C4-2B (cell line): ENCODE measurements at regions not wholly inside any gene's neighbourhood (a gene's known extent, or its start where the extent isn't known, plus 50 kb on each side); places are given as distances from the start of the nearest gene placed in this dataset.
"Not testable (repeated sequence)": the region's sequence is repeated elsewhere in the genome, so short reads cannot be mapped to it uniquely, and the experiment has no call there.

Experiments
- H3K27ac ChIP-seq: fragments of 450-650 bp; 2 replicates; pipeline ENCODE4 v1.5.1; 2017
- ZFX ChIP-seq: fragments of 450-650 bp; IDR thresholded peaks from 2 replicates; pipeline ENCODE4 v1.6.1; 2017
- TF ChIP-seq, protein P1 (sequence below): fragments of 450-650 bp; conservative IDR thresholded peaks from 2 replicates; pipeline ENCODE4 v1.5.1; 2017; ENCODE audit warnings: mild to moderate bottlenecking

DNA sequence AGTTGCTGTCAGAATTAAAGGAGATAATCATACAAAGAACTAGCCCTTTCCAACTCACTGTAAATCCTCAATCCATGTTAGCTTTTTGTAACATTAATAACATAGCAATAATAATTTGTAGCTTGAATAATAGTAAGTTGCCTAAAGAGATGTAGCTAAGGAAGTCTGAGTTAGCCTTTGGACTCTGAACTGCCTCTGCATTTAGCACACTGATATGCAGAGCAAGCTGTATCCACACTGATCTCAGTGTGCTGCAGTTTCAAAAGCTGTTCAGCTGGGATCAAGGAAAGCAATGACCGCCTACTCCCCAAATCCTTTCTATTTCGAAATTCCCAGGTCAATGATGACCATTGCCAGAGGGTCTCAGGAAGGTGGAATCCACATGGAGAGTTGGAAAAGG, 99.3 kb upstream of the IFNG-AS1 start:
- no peak overlapping the region for H3K27ac ChIP-seq
- no peak for TF ChIP-seq ZFX
- TF ChIP-seq, protein P1, sequence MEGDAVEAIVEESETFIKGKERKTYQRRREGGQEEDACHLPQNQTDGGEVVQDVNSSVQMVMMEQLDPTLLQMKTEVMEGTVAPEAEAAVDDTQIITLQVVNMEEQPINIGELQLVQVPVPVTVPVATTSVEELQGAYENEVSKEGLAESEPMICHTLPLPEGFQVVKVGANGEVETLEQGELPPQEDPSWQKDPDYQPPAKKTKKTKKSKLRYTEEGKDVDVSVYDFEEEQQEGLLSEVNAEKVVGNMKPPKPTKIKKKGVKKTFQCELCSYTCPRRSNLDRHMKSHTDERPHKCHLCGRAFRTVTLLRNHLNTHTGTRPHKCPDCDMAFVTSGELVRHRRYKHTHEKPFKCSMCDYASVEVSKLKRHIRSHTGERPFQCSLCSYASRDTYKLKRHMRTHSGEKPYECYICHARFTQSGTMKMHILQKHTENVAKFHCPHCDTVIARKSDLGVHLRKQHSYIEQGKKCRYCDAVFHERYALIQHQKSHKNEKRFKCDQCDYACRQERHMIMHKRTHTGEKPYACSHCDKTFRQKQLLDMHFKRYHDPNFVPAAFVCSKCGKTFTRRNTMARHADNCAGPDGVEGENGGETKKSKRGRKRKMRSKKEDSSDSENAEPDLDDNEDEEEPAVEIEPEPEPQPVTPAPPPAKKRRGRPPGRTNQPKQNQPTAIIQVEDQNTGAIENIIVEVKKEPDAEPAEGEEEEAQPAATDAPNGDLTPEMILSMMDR = no peak

DNA sequence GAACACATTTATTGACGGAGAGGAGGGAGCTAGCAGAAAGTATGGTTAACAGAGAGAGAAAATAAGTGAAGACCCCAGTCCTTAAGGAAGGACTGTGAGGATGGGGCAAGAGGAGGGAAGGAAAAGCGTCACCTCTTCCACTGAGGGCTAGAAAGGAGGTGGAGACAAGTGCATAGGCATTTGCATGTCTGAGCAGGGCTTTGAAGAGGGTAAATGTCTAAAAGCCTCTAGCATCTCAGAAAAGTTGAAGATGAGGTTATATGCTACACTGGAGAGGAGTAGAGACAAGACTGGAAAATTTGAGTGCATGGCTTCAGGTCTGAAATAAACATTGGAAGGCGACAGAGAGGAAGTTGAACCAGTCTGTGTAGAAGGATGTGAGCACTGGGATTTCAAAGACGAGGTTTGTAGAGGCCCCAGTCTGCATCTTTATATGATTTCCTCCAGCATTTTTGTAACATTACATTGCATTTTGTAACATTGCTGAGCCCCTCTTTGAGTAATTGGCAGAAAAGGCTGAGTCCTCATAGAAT, 98.5 kb upstream of the IFNG-AS1 start:
- H3K27ac ChIP-seq = no peak overlapping the region
- no peak for TF ChIP-seq ZFX
- TF ChIP-seq, protein P1 = no peak

DNA sequence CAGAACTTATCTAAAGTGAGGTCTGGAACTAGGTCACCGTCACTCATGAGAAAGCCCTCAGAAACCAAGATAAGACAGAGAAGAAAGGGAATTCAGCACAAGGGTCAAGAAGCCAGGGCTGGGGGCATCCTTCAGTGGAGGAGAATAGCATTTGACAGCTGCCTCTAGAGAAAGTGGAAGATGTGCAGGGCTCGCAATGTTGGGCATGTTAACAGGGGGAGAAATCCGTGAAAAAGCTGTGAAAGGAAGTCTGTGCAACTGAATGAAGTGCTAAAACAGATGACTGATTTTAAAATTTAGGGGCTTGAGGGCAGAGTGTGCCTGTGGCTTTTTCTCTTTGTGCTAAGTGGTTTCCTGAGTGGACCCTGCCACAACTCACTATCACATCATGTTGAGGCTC, 97.7 kb upstream of the IFNG-AS1 start:
- no peak for TF ChIP-seq ZFX
- TF ChIP-seq, protein P1 = no peak

DNA sequence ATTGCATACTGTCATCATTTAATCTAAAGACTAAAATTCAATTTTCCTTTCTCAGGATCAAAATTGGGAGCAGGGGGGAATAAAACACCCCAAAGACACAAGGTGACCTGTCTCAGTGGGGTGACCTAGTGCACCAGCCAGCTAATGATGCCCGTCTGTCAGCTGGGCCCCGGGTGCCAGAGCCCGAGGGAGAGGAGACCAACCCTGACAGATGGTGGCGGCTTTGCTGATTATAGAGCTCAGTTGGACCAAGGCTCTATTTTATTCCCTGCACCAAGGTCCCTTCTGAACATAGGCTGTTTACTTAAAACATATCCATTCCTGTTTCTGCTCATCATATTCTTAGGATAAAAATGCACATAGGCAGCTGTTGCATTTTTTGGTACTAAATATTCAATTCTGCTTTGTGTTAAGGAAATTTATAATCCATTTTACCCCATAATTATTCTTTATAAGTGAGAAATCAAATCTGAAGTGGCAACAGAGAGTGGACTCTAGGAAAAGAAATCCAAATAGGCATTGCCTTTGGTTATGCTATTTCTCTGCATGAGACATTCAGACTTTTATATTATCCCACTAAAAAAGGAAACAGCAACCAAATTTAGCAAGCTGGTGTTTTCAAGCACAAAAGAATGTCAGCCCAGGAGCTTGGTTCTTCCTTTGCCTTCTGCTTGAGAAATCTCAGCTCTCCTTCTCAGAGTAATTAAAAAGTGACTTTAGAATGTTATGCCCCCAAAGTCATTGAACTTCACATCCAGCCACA, 96.8 kb upstream of the IFNG-AS1 start:
- H3K27ac ChIP-seq = no peak overlapping the region
- TF ChIP-seq, protein P1 = no peak
- TF ChIP-seq ZFX = no peak

More for the DNA sequence above, 97.7 kb upstream of the IFNG-AS1 start:
- H3K27ac ChIP-seq = no peak overlapping the region

DNA sequence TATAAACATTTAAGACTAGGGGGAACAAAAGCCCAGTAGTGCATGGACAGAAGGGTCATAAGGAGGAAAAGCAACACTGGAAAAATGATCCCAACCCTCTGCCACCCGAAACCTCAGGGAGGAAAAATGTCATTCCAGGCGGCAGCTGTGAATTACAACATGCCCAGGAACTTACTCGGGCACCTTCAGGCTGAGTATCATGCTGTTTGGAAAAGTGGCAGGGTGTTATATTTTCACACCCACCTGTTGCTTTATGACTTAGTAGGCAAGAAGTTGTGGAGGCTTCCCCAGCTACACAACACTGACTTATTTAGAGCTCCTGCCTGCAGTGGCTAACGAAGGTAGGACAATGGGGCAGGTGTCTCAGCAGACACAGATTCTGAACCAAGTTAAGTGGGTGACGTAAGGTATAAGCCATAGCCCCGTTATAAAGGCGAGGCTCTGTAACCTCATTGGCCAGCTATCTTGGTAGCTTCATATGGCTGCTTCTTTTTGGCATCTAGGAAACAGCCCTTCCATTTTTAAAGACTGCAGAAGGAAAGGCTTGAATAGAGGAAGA, 96.1 kb upstream of the IFNG-AS1 start:
- no peak for TF ChIP-seq ZFX
- TF ChIP-seq, protein P1 = no peak
- H3K27ac ChIP-seq = no peak overlapping the region

DNA sequence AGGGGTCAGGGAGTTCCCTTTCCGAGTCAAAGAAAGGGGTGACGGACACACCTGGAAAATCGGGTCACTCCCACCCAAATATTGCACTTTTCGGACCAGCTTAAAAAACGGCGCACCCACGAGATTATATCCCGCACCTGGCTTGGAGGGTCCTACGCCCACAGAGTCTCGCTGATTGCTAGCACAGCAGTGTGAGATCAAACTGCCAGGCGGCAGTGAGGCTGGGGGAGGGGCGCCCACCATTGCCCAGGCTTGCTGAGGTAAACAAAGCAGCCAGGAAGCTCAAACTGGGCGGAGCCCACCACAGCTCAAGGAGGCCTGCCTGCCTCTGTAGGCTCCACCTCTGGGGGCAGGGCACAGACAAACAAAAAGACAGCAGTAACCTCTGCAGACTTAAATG, 88.8 kb upstream of the IFNG-AS1 start:
- not testable (repeated sequence) for H3K27ac ChIP-seq

DNA sequence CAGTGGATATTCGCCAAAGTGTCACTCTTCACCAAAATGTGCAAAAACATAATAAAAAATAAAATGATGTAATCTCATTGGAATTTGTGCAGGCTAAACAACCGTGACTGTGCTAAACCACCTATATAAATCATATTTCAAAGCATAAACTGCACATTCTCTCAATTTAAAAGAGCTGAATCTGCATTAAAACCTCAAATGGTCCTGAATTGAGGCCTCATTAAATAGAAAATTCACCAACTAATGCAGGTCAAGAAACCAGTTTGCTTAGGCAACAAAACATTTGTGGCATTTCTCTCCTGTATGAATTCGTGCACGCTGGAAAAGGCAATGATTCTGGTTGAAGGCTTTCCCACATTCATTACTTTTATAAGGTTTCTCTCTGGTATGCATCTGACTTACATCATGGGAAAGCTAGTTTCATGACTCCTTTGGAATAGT, 80.1 kb upstream of the IFNG-AS1 start:
- H3K27ac ChIP-seq = no peak overlapping the region
- TF ChIP-seq, protein P1 = no peak
- no peak for TF ChIP-seq ZFX
